GM19023 (cell line): ENCODE measurements at regions not wholly inside any gene's neighbourhood (a gene's known extent, or its start where the extent isn't known, plus 50 kb on each side); places are given as distances from the start of the nearest gene placed in this dataset.
"Not testable (repeated sequence)": the region's sequence is repeated elsewhere in the genome, so short reads cannot be mapped to it uniquely, and the experiment has no call there.

ENCODE experiments used
- ATAC-seq: cut with Tn5 transposase; IDR thresholded peaks from one replicate; pipeline ENCODE4 v1.9.1; 2021; ENCODE audit warnings: mild to moderate bottlenecking, moderate library complexity; ENCODE audit not compliant: unreplicated experiment

- no peak for ATAC-seq
Measured at GRCh38 chr1:103469801-103470200, 55.7 kb upstream of the RNPC3 start.

- ATAC-seq = no peak
Measured at GRCh38 chr1:103467100-103467499, 58.4 kb upstream of the RNPC3 start.

- no peak for ATAC-seq
Measured at GRCh38 chr1:103461161-103462105, 64.1 kb upstream of the RNPC3 start.

GRCh38 chr1:103460511-103460910 is 65.0 kb upstream of the RNPC3 start:
- no peak for ATAC-seq

GRCh38 chr1:103459346-103459745 is 66.2 kb upstream of the RNPC3 start:
- ATAC-seq = no peak

GRCh38 chr1:103457886-103458455 is 67.5 kb upstream of the RNPC3 start:
- ATAC-seq = no peak

- no peak for ATAC-seq
Measured at GRCh38 chr1:103448560-103448959, 76.9 kb upstream of the RNPC3 start.

GRCh38 chr1:103447471-103447870 is 78.0 kb upstream of the RNPC3 start:
- ATAC-seq = no peak

GRCh38 chr1:103441342-103441741 is 84.2 kb upstream of the RNPC3 start:
- no peak for ATAC-seq

GRCh38 chr1:103436568-103437100 is 88.9 kb upstream of the RNPC3 start:
- not testable (repeated sequence) for ATAC-seq

- ATAC-seq = no peak
Measured at GRCh38 chr1:103435443-103435842, 90.1 kb upstream of the RNPC3 start.

GRCh38 chr1:103424650-103425049 is 100.8 kb upstream of the RNPC3 start:
- ATAC-seq = no peak

GRCh38 chr1:103416681-103417286 is 108.7 kb upstream of the RNPC3 start:
- ATAC-seq = no peak

GRCh38 chr1:103387898-103388297 is 137.6 kb upstream of the RNPC3 start:
- no peak for ATAC-seq

GRCh38 chr1:103373991-103374390 is 151.5 kb upstream of the RNPC3 start:
- no peak for ATAC-seq

- no peak for ATAC-seq
Measured at GRCh38 chr1:103372866-103373265, 152.6 kb upstream of the RNPC3 start.

GRCh38 chr1:103371234-103371633 is 154.3 kb upstream of the RNPC3 start:
- no peak for ATAC-seq

GRCh38 chr1:103367186-103367585 is 158.3 kb upstream of the RNPC3 start:
- no peak for ATAC-seq

GRCh38 chr1:103365860-103366569 is 159.5 kb upstream of the RNPC3 start:
- ATAC-seq = no peak

GRCh38 chr1:103363008-103363365 is 162.5 kb upstream of the RNPC3 start:
- no peak for ATAC-seq

- no peak for ATAC-seq
Measured at GRCh38 chr1:103362348-103363007, 163.0 kb upstream of the RNPC3 start.
